ENCODE measurements at regions not wholly inside any gene's neighbourhood (a gene's known extent, or its start where the extent isn't known, plus 50 kb on each side); places are given as distances from the start of the nearest gene placed in this dataset.

- Histone ChIP-seq H2BK120ac (replicated peaks; ENCODE audit: low read depth, low read length) (no peak overlapping the region), H4K8ac (ENCODE audit: extremely low read depth, insufficient read depth, low read length) (no peak overlapping the region), H3K9ac (replicated peaks in 1 of 4; ENCODE audit: extremely low read depth in 1 of 4, low read depth in 3 of 4, low read length in 3 of 4) (no peak overlapping the region), H3K9me3 (ENCODE audit: insufficient read depth in 2 of 2, low read depth in 1 of 2, low read length in 1 of 2) (no peaks in the 10 kb centered on the region), H3K14ac (ENCODE audit: insufficient read length) (no peak overlapping the region), H2BK12ac (ENCODE audit: low read depth, low read length) (no peak overlapping the region), H3K18ac (ENCODE audit: extremely low read depth, low read length) (no peak overlapping the region), H3K4me1 (replicated peaks in 1 of 4; ENCODE audit: control insufficient read depth in 3 of 4, insufficient read depth in 4 of 4, low read length in 3 of 4) (peaks cover 0 to 3% (median 1%) of the 10 kb centered on the region in 4 experiments; a peak in 1 of 7 replicates), H4K20me1 (replicated peaks in 1 of 2; ENCODE audit: control insufficient read depth in 1 of 2, insufficient read depth in 2 of 2, low read length in 2 of 2) (no peaks in the 10 kb centered on the region), H2BK20ac (ENCODE audit: low read length) (no peak overlapping the region), H2AFZ (ENCODE audit: low read length) (no peak overlapping the region), H3K23ac (ENCODE audit: insufficient read length) (no peak overlapping the region), H4K91ac (replicated peaks; ENCODE audit: insufficient read length, low read length) (no peak overlapping the region), H3K36me3 (ENCODE audit: control insufficient read depth in 2 of 4, insufficient read depth in 4 of 4, low read length in 3 of 4) (no peaks in the 10 kb centered on the region), H3K79me1 (ENCODE audit: low read depth, low read length) (no peaks in the 10 kb centered on the region), H2BK15ac (ENCODE audit: low read length) (no peak overlapping the region), H3K27me3 (replicated peaks in 1 of 4; ENCODE audit: control insufficient read depth in 3 of 4, extremely low read depth in 1 of 4, insufficient read depth in 3 of 4, low read length in 3 of 4) (no peaks in the 10 kb centered on the region), H3K23me2 (ENCODE audit: low read depth, low read length) (no peaks in the 10 kb centered on the region), H2AK5ac (ENCODE audit: low read depth, low read length) (no peak overlapping the region), H3K79me2 (ENCODE audit: control insufficient read depth in 1 of 2, insufficient read depth in 2 of 2, low read length in 2 of 2) (no peaks in the 10 kb centered on the region), H2BK5ac (ENCODE audit: low read depth, low read length) (no peak overlapping the region), H3K4me2 (ENCODE audit: insufficient read depth in 1 of 2, low read depth in 2 of 2, low read length in 2 of 2) (no peak overlapping the region), H3K4ac (replicated peaks; ENCODE audit: insufficient read length, low read depth, low read length) (no peak overlapping the region), H3K56ac (replicated peaks; ENCODE audit: insufficient read length, low read depth, low read length) (no peak overlapping the region), H3K4me3 (ENCODE audit: extremely low read depth in 1 of 4, insufficient read depth in 2 of 4, low read depth in 3 of 4, low read length in 4 of 4) (no peak overlapping the region), H4K5ac (ENCODE audit: insufficient read length, low read depth, low read length) (no peak overlapping the region), H3K27ac (ENCODE audit: low read depth, low read length) (no peak overlapping the region)
- 86% methylated on average over 3 of the region's 3 CpGs; no CpG with 5 or more reads in 1 of the 2 experiments for WGBS, 2 experiments (ENCODE audit: extremely low coverage in 1 of 2, insufficient coverage in 1 of 2, insufficient read length in 1 of 2, insufficient replicate concordance in 2 of 2, low coverage in 1 of 2, low lambda C conversion rate in 2 of 2, missing lambda C conversion rate in 1 of 2)
- ChIA-PET POLR2A (ENCODE audit: partially characterized antibody) (no interaction called here), CTCF (ENCODE audit: partially characterized antibody) (interaction anchor here (0.8 to 1.2 kb wide), 3 partner anchors 11 to 477 kb away, joined by 3 to 6 read pairs (median 3); no protein-coding TSS in a partner anchor)
- FAIRE-seq (no peak), DNase-seq (ENCODE audit: low read depth in 1 of 2, low spot score in 2 of 2) (no peak)
- no peak for TF ChIP-seq CREB1 (IDR thresholded peaks at IDR 0.05)
- no peak for TF ChIP-seq RAD21 (IDR thresholded peaks at IDR 0.05 in 1 of 2, conservative IDR thresholded peaks at IDR 0.05 in 1 of 2; ENCODE audit: low read depth in 2 of 2, low read length in 2 of 2)
- TF ChIP-seq RNF2 (IDR thresholded peaks at IDR 0.05; ENCODE audit: borderline replicate concordance, low read depth, low read length, missing control alignments, poor library complexity, severe bottlenecking) = no peak
- no peak for TF ChIP-seq POU5F1 (IDR thresholded peaks at IDR 0.05; ENCODE audit: low read depth, low read length)
- TF ChIP-seq TAF1 (IDR thresholded peaks at IDR 0.05; ENCODE audit: low read depth, low read length) = no peak
- no peak for TF ChIP-seq POLR2A (IDR thresholded peaks at IDR 0.05; ENCODE audit: control extremely low read depth in 1 of 2, low read depth in 2 of 2, low read length in 2 of 2)
- TF ChIP-seq RXRA (IDR thresholded peaks at IDR 0.05; ENCODE audit: insufficient read depth, low read depth, low read length) = no peak
- no peak for TF ChIP-seq ATF3 (IDR thresholded peaks at IDR 0.05; ENCODE audit: insufficient read depth, low read depth, low read length)
- no peak for TF ChIP-seq SIRT6 (IDR thresholded peaks at IDR 0.05; ENCODE audit: low read length)
- TF ChIP-seq KDM4A (IDR thresholded peaks at IDR 0.05; ENCODE audit: low read depth, low read length, severe bottlenecking) = no peak
- no peak for TF ChIP-seq NRF1 (IDR thresholded peaks at IDR 0.05; ENCODE audit: low read depth, low read length)
- TF ChIP-seq HDAC2 (IDR thresholded peaks at IDR 0.05; ENCODE audit: borderline replicate concordance in 1 of 2, low read depth in 2 of 2, low read length in 2 of 2) = no peak
- no peak for TF ChIP-seq CBX5 (IDR thresholded peaks at IDR 0.05; ENCODE audit: low read depth, low read length)
- TF ChIP-seq ASH2L (IDR thresholded peaks at IDR 0.05; ENCODE audit: low read length) = no peak
- no peak for TF ChIP-seq BRCA1 (IDR thresholded peaks at IDR 0.05; ENCODE audit: low read depth, low read length)
These were observed 108.7 kb downstream of the SREK1 start for GRCh38 chr5:66252849-66253248.
